ENCODE measurements at regions not wholly inside any gene's neighbourhood (a gene's known extent, or its start where the extent isn't known, plus 50 kb on each side); places are given as distances from the start of the nearest gene placed in this dataset.
A peak's percentile ranks its signal among the peaks of the same experiment; 100 is the strongest.

- no peak overlapping the region for H3K4me3 Mint-ChIP-seq
- H3K27ac Mint-ChIP-seq: no peak overlapping the region
- H3K9me3 Mint-ChIP-seq: peaks cover 18% of the 10 kb centered on the region
- no peaks in the 10 kb centered on the region for H3K36me3 Mint-ChIP-seq (ENCODE audit: low read depth)
- DNase-seq: no peak
- no peak for TF ChIP-seq CTCF (IDR thresholded peaks at IDR 0.05)
- H3K27me3 Mint-ChIP-seq (ENCODE audit: low read depth, poor library complexity): peaks cover 11% of the 10 kb centered on the region
- H3K4me1 Mint-ChIP-seq: no peaks in the 10 kb centered on the region
Observed at GRCh38 chr2:238629064-238629463, 202.3 kb downstream of the ASB1 start.

- no peak for TF ChIP-seq CTCF (IDR thresholded peaks at IDR 0.05)
- DNase-seq: no peak
- Mint-ChIP-seq H3K4me3 (no peak overlapping the region), H3K9me3 (peaks cover 5% of the 10 kb centered on the region), H3K27ac (no peak overlapping the region), H3K27me3 (ENCODE audit: low read depth, poor library complexity) (peaks cover 11% of the 10 kb centered on the region), H3K4me1 (peaks cover 16% of the 10 kb centered on the region), H3K36me3 (ENCODE audit: low read depth) (no peaks in the 10 kb centered on the region)
Observed at GRCh38 chr2:238631491-238632180, 204.9 kb downstream of the ASB1 start.

- H3K27me3 Mint-ChIP-seq (ENCODE audit: low read depth, poor library complexity): peaks cover 13% of the 10 kb centered on the region
- H3K9me3 Mint-ChIP-seq: peaks cover 2% of the 10 kb centered on the region
- DNase-seq: no peak
- H3K4me1 Mint-ChIP-seq: peaks cover 18% of the 10 kb centered on the region
- H3K27ac Mint-ChIP-seq: no peak overlapping the region
- no peak for TF ChIP-seq CTCF (IDR thresholded peaks at IDR 0.05)
- H3K36me3 Mint-ChIP-seq (ENCODE audit: low read depth): no peaks in the 10 kb centered on the region
- no peak overlapping the region for H3K4me3 Mint-ChIP-seq
Observed at GRCh38 chr2:238632181-238633060, 205.7 kb downstream of the ASB1 start.

GRCh38 chr2:238633426-238634328 is 206.9 kb downstream of the ASB1 start:
- TF ChIP-seq CTCF (IDR thresholded peaks at IDR 0.05): no peak
- peak overlapping the region; percentile 19 for H3K27ac Mint-ChIP-seq
- DNase-seq: no peak
- H3K4me1 Mint-ChIP-seq: peaks cover 18% of the 10 kb centered on the region
- no peaks in the 10 kb centered on the region for H3K9me3 Mint-ChIP-seq
- no peaks in the 10 kb centered on the region for H3K36me3 Mint-ChIP-seq (ENCODE audit: low read depth)
- no peak overlapping the region for H3K4me3 Mint-ChIP-seq
- H3K27me3 Mint-ChIP-seq (ENCODE audit: low read depth, poor library complexity): peaks cover 17% of the 10 kb centered on the region

- H3K27ac Mint-ChIP-seq: no peak overlapping the region
Observed at GRCh38 chr2:238634701-238635357, 208.1 kb downstream of the ASB1 start.

More at GRCh38 chr2:238634701-238635357, 208.1 kb downstream of the ASB1 start:
- Mint-ChIP-seq H3K27me3 (ENCODE audit: low read depth, poor library complexity) (peaks cover 20% of the 10 kb centered on the region), H3K9me3 (no peaks in the 10 kb centered on the region), H3K36me3 (ENCODE audit: low read depth) (no peaks in the 10 kb centered on the region), H3K4me1 (peaks cover 18% of the 10 kb centered on the region), H3K4me3 (no peak overlapping the region)
- no peak for TF ChIP-seq CTCF (IDR thresholded peaks at IDR 0.05)
- DNase-seq: no peak
